ENCODE measurements at regions not wholly inside any gene's neighbourhood (a gene's known extent, or its start where the extent isn't known, plus 50 kb on each side); places are given as distances from the start of the nearest gene placed in this dataset.

- no peaks in the 10 kb centered on the region for H3K9me3 Mint-ChIP-seq
- H3K27ac Mint-ChIP-seq, result peak overlapping the region; percentile 20
- H3K4me3 Mint-ChIP-seq, result no peak overlapping the region
- H3K27me3 Mint-ChIP-seq (ENCODE audit: insufficient read depth), result peaks cover 17% of the 10 kb centered on the region
- DNase-seq (ENCODE audit: low spot score), result no peak
- intact Hi-C loops (cut with micrococcal nuclease), result loop anchor here (1.0 to 5.0 kb wide), 5 partner anchors 10 to 736 kb away; partner anchors contain the start of gene MCUB
- peaks cover 15% of the 10 kb centered on the region for H3K4me1 Mint-ChIP-seq (ENCODE audit: low read depth)
- no peaks in the 10 kb centered on the region for H3K36me3 Mint-ChIP-seq (ENCODE audit: low read depth)
Observed at GRCh38 chr4:110296892-110297291, 98.5 kb upstream of the ELOVL6 start.

DNA sequence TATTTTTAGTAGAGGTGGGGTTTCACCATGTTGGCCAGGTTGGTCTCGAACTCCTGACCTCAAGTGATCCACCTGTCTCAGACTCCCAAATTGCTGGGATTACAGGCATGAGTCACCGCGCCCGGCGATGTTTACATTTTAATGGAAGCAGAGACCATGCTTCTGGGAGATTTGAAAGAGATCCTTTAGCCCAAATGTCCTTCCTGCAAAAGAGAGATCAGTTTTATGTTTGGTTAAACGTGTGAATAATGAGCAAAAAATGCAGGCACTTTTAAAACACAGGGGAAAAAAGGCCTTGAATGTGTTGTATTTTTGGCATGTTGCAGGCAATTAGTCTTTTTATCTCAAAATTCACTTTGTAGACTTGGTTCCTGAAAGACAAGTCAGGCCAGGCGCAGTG lies 95.8 kb upstream of the ELOVL6 start:
- DNase-seq (ENCODE audit: low spot score), result no peak
- intact Hi-C loops (cut with micrococcal nuclease), result no loop called here
- H3K4me3 Mint-ChIP-seq, result no peak overlapping the region
- H3K36me3 Mint-ChIP-seq (ENCODE audit: low read depth), result no peaks in the 10 kb centered on the region
- no peak overlapping the region for H3K27ac Mint-ChIP-seq
- peaks cover 15% of the 10 kb centered on the region for H3K4me1 Mint-ChIP-seq (ENCODE audit: low read depth)
- peaks cover 22% of the 10 kb centered on the region for H3K27me3 Mint-ChIP-seq (ENCODE audit: insufficient read depth)
- no peaks in the 10 kb centered on the region for H3K9me3 Mint-ChIP-seq

DNA sequence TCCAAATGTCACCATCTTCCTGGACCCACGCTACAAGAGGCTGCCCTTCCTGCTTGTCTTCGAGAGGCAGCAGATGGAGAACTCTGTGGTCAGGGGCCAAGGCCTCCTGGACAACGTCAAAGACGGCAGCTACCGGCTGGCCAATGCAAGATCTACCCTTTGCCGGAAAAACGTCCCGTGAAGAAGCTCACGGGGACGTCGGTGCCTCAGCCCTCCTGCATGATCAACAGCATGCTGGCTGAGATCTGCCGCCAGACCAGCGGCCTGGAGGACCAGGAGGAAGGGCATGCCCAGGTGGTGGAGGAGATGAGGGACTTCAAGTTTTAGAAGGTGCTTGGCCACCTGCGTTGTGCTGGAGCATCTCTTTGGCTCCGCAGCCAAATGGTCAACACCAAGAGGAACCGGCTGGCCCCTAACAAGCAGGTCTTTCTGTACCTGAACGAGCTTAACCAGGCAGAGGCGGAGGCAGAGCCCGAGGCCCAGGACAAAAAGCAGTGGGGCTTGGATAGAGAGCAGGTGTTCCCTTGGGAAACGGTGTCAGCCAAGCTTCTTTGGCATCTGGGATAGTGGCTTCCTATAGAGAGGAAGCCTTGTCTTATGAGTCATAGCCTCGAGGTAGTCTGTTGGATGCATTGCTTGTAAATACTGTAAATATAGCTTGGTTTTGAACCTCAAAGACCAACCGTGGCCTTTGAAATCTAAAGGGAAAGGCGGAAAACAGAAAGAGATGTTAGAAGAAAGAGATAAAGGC lies 94.8 kb upstream of the ELOVL6 start:
- intact Hi-C loops (cut with micrococcal nuclease), result no loop called here
- peaks cover 19% of the 10 kb centered on the region for H3K4me1 Mint-ChIP-seq (ENCODE audit: low read depth)
- no peak for DNase-seq (ENCODE audit: low spot score)
- no peak overlapping the region for H3K4me3 Mint-ChIP-seq
- H3K36me3 Mint-ChIP-seq (ENCODE audit: low read depth), result no peaks in the 10 kb centered on the region
- H3K27ac Mint-ChIP-seq, result no peak overlapping the region
- peaks cover 25% of the 10 kb centered on the region for H3K27me3 Mint-ChIP-seq (ENCODE audit: insufficient read depth)
- H3K9me3 Mint-ChIP-seq, result no peaks in the 10 kb centered on the region

GRCh38 chr4:110290511-110290910 lies 92.1 kb upstream of the ELOVL6 start:
- Mint-ChIP-seq H3K4me1 (ENCODE audit: low read depth) (peaks cover 15% of the 10 kb centered on the region), H3K4me3 (no peak overlapping the region), H3K9me3 (no peaks in the 10 kb centered on the region), H3K36me3 (ENCODE audit: low read depth) (peaks cover 3% of the 10 kb centered on the region), H3K27ac (no peak overlapping the region), H3K27me3 (ENCODE audit: insufficient read depth) (peaks cover 20% of the 10 kb centered on the region)
- intact Hi-C loops (cut with micrococcal nuclease), result no loop called here
- DNase-seq (ENCODE audit: low spot score), result no peak

GRCh38 chr4:110289601-110290100 lies 91.2 kb upstream of the ELOVL6 start:
- intact Hi-C loops (cut with micrococcal nuclease), result loop anchor here (5.0 to 10.0 kb wide), 2 partner anchors 225 to 282 kb away; no protein-coding TSS in a partner anchor
- H3K4me3 Mint-ChIP-seq, result no peak overlapping the region
- H3K27me3 Mint-ChIP-seq (ENCODE audit: insufficient read depth), result peaks cover 12% of the 10 kb centered on the region
- no peaks in the 10 kb centered on the region for H3K9me3 Mint-ChIP-seq
- DNase-seq (ENCODE audit: low spot score), result no peak
- H3K27ac Mint-ChIP-seq, result no peak overlapping the region
- peaks cover 15% of the 10 kb centered on the region for H3K4me1 Mint-ChIP-seq (ENCODE audit: low read depth)
- peaks cover 3% of the 10 kb centered on the region for H3K36me3 Mint-ChIP-seq (ENCODE audit: low read depth)

DNA sequence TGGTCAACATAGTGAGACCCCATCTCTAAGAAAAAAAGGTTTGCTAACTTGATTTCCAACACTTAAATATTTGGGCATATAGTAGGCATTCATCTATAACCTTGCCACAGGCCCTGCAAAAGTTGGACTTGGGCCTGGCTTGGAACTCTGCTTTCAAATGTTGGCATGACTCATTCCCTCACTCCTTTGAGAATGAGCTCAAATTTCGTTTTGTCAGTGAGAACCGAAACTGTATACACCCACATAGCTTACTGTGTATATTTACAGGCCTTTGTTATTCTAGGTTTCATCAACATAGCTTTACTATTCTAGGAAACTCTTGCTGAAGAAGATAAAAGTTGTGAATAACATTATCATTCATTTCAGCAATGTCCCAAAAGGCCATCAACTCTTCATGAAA lies 88.7 kb upstream of the ELOVL6 start:
- H3K4me3 Mint-ChIP-seq, result peak overlapping the region; percentile 31

GRCh38 chr4:110278127-110278526 lies 79.7 kb upstream of the ELOVL6 start:
- H3K9me3 Mint-ChIP-seq, result no peaks in the 10 kb centered on the region
- no peak overlapping the region for H3K4me3 Mint-ChIP-seq
- peaks cover 18% of the 10 kb centered on the region for H3K27me3 Mint-ChIP-seq (ENCODE audit: insufficient read depth)
- no peaks in the 10 kb centered on the region for H3K36me3 Mint-ChIP-seq (ENCODE audit: low read depth)
- DNase-seq (ENCODE audit: low spot score), result no peak
- H3K4me1 Mint-ChIP-seq (ENCODE audit: low read depth), result no peaks in the 10 kb centered on the region
- H3K27ac Mint-ChIP-seq, result no peak overlapping the region
- intact Hi-C loops (cut with micrococcal nuclease), result no loop called here

More for the DNA sequence above, 88.7 kb upstream of the ELOVL6 start:
- H3K36me3 Mint-ChIP-seq (ENCODE audit: low read depth), result peaks cover 3% of the 10 kb centered on the region
- intact Hi-C loops (cut with micrococcal nuclease), result loop anchor here (1.0 to 10.0 kb wide), 7 partner anchors 9 to 639 kb away; no protein-coding TSS in a partner anchor
- DNase-seq (ENCODE audit: low spot score), result no peak
- peaks cover 15% of the 10 kb centered on the region for H3K4me1 Mint-ChIP-seq (ENCODE audit: low read depth)
- peaks cover 13% of the 10 kb centered on the region for H3K27me3 Mint-ChIP-seq (ENCODE audit: insufficient read depth)
- H3K9me3 Mint-ChIP-seq, result no peaks in the 10 kb centered on the region
- peak overlapping the region; percentile 74 for H3K27ac Mint-ChIP-seq

GRCh38 chr4:110275871-110276270 lies 77.5 kb upstream of the ELOVL6 start:
- H3K9me3 Mint-ChIP-seq, result no peaks in the 10 kb centered on the region
- no peaks in the 10 kb centered on the region for H3K36me3 Mint-ChIP-seq (ENCODE audit: low read depth)
- intact Hi-C loops (cut with micrococcal nuclease), result no loop called here
- H3K27me3 Mint-ChIP-seq (ENCODE audit: insufficient read depth), result peaks cover 22% of the 10 kb centered on the region
- H3K4me1 Mint-ChIP-seq (ENCODE audit: low read depth), result no peaks in the 10 kb centered on the region
- no peak for DNase-seq (ENCODE audit: low spot score)
- H3K4me3 Mint-ChIP-seq, result no peak overlapping the region
- H3K27ac Mint-ChIP-seq, result no peak overlapping the region

DNA sequence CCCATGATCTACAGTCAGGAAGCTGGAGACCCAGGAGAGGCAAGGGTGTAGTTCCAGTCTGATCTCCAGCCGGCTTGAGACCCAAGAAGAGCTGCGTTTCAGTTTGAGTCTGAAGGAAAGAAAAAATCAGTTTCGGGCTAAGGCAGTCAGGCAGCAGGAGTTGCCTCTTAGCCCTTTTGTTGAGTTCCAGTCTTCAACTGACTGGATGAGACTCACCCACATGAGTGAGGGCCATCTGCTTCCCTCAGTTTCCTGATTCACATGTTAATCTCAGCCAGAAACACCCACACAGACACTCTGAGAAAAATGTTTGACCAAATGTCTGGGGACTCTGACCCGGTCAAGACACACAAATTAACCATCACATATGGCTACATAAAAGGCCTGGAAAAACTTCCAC lies 73.6 kb upstream of the ELOVL6 start:
- intact Hi-C loops (cut with micrococcal nuclease), result no loop called here
- Mint-ChIP-seq H3K27me3 (ENCODE audit: insufficient read depth) (peaks cover 10% of the 10 kb centered on the region), H3K4me3 (no peak overlapping the region), H3K27ac (no peak overlapping the region), H3K9me3 (no peaks in the 10 kb centered on the region), H3K36me3 (ENCODE audit: low read depth) (no peaks in the 10 kb centered on the region), H3K4me1 (ENCODE audit: low read depth) (peaks cover 7% of the 10 kb centered on the region)
- DNase-seq (ENCODE audit: low spot score), result no peak

GRCh38 chr4:110270492-110271197 lies 72.2 kb upstream of the ELOVL6 start:
- Mint-ChIP-seq H3K4me1 (ENCODE audit: low read depth) (peaks cover 7% of the 10 kb centered on the region), H3K27me3 (ENCODE audit: insufficient read depth) (peaks cover 14% of the 10 kb centered on the region), H3K36me3 (ENCODE audit: low read depth) (no peaks in the 10 kb centered on the region), H3K4me3 (no peak overlapping the region), H3K9me3 (no peaks in the 10 kb centered on the region), H3K27ac (no peak overlapping the region)
- intact Hi-C loops (cut with micrococcal nuclease), result no loop called here
- DNase-seq (ENCODE audit: low spot score), result no peak

- H3K9me3 Mint-ChIP-seq, result no peaks in the 10 kb centered on the region
- H3K4me1 Mint-ChIP-seq (ENCODE audit: low read depth), result peaks cover 7% of the 10 kb centered on the region
- H3K36me3 Mint-ChIP-seq (ENCODE audit: low read depth), result no peaks in the 10 kb centered on the region
- H3K4me3 Mint-ChIP-seq, result no peak overlapping the region
- H3K27ac Mint-ChIP-seq, result no peak overlapping the region
- intact Hi-C loops (cut with micrococcal nuclease), result loop anchor here (1.0 to 2.0 kb wide), 2 partner anchors 19 to 28 kb away; no protein-coding TSS in a partner anchor
- H3K27me3 Mint-ChIP-seq (ENCODE audit: insufficient read depth), result peaks cover 27% of the 10 kb centered on the region
- no peak for DNase-seq (ENCODE audit: low spot score)
Observed at GRCh38 chr4:110268790-110269189, 70.4 kb upstream of the ELOVL6 start.

- Mint-ChIP-seq H3K27me3 (ENCODE audit: insufficient read depth) (peaks cover 29% of the 10 kb centered on the region), H3K27ac (peak overlapping the region; percentile 55)
- DNase-seq (ENCODE audit: low spot score), result no peak
Observed at GRCh38 chr4:110268352-110268751, 69.9 kb upstream of the ELOVL6 start.

DNA sequence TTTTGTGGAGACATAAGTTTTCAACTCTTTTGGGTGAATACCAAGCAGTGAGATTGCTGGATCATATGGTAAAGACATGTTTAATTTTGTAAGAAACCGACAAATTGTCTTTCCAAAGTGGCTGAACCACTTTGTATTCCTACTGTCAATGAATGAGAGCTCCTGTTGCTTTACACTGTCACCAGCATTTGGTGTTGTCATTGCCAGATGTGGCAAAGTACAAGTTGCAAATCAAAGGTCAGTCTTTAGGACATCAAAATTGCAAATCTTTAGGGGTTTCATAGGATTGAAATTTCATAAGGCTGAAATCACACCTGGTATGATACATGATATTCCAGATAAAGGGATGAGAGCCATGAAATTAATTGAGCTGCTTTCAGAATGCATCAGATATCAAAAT lies 67.7 kb upstream of the ELOVL6 start:
- no peaks in the 10 kb centered on the region for H3K36me3 Mint-ChIP-seq (ENCODE audit: low read depth)
- no peak for DNase-seq (ENCODE audit: low spot score)
- H3K9me3 Mint-ChIP-seq, result no peaks in the 10 kb centered on the region
- peaks cover 26% of the 10 kb centered on the region for H3K27me3 Mint-ChIP-seq (ENCODE audit: insufficient read depth)
- no peak overlapping the region for H3K4me3 Mint-ChIP-seq
- peaks cover 7% of the 10 kb centered on the region for H3K4me1 Mint-ChIP-seq (ENCODE audit: low read depth)
- H3K27ac Mint-ChIP-seq, result no peak overlapping the region
- intact Hi-C loops (cut with micrococcal nuclease), result no loop called here

More at GRCh38 chr4:110268352-110268751, 69.9 kb upstream of the ELOVL6 start:
- H3K9me3 Mint-ChIP-seq, result no peaks in the 10 kb centered on the region
- peaks cover 7% of the 10 kb centered on the region for H3K4me1 Mint-ChIP-seq (ENCODE audit: low read depth)
- intact Hi-C loops (cut with micrococcal nuclease), result loop anchor here (1.0 to 2.0 kb wide), 2 partner anchors 19 to 28 kb away; no protein-coding TSS in a partner anchor
- H3K36me3 Mint-ChIP-seq (ENCODE audit: low read depth), result no peaks in the 10 kb centered on the region
- H3K4me3 Mint-ChIP-seq, result no peak overlapping the region

Data from activated T-helper 1 cell treated with anti-CD3 and anti-CD28 coated beads, Interleukin-12 subunit alpha, Interleukin-12 subunit beta, Interleukin-2, Interleukin-4 antibody, amounts not matched to agents 30 ng/mL and 10 ng/mL and 1 ng/mL, durations not matched to agents 14 hours and 24 hours and 36 hours (primary cell).